ENCODE measurements at regions not wholly inside any gene's neighbourhood (a gene's known extent, or its start where the extent isn't known, plus 50 kb on each side); places are given as distances from the start of the nearest gene placed in this dataset.

DNA sequence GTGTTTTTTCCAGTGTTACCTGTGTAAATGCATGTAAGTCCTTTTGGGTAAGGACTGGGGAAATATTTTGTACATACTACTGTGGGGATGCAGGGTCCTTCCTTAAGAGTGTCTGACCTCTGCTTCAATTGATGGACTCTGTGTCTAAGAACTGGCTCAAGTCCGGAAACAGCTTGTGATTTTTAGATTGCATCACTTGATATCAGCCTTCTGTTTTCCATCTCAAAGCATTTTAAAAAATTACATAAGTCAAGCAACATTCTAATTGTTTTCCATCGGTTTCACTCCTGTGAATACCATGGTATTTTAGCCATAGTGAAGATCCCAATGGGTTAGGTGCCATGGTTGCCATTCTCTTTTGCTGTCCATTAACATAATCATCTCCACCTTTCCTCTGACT lies 597.6 kb downstream of the SQOR start:
- TF ChIP-seq, protein P1, sequence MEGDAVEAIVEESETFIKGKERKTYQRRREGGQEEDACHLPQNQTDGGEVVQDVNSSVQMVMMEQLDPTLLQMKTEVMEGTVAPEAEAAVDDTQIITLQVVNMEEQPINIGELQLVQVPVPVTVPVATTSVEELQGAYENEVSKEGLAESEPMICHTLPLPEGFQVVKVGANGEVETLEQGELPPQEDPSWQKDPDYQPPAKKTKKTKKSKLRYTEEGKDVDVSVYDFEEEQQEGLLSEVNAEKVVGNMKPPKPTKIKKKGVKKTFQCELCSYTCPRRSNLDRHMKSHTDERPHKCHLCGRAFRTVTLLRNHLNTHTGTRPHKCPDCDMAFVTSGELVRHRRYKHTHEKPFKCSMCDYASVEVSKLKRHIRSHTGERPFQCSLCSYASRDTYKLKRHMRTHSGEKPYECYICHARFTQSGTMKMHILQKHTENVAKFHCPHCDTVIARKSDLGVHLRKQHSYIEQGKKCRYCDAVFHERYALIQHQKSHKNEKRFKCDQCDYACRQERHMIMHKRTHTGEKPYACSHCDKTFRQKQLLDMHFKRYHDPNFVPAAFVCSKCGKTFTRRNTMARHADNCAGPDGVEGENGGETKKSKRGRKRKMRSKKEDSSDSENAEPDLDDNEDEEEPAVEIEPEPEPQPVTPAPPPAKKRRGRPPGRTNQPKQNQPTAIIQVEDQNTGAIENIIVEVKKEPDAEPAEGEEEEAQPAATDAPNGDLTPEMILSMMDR (IDR thresholded peaks at IDR 0.05) = no peak
- no peak for TF ChIP-seq POLR2A (IDR thresholded peaks at IDR 0.05)

Data from body of pancreas (tissue), 4 donors.